HG02623 (cell line): ENCODE measurements at regions not wholly inside any gene's neighbourhood (a gene's known extent, or its start where the extent isn't known, plus 50 kb on each side); places are given as distances from the start of the nearest gene placed in this dataset.

ENCODE experiments used
- ATAC-seq: cut with Tn5 transposase; IDR thresholded peaks from one replicate; pipeline ENCODE4 v1.9.1; 2021; ENCODE audit warnings: moderate library complexity; ENCODE audit not compliant: unreplicated experiment

DNA sequence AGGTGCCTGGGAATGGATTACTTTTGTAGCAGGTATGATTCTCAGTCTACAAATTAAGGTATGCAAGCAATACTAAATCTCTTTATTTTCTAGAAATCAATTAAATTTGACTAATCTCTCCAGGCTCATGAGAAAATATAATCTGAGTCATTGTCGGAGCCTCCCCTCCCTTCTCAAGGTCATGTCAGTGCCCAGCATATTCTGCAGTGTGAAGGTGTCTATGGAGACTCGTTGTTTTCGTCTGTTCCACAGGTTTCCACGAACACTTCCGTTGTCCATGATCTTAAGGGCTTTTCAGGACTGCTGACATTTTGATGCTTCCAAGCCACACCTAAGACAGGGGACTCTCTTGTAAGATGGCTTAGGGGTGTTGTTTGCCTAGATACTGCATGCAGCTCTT is 56.6 kb upstream of the SCOC start:
- no peak for ATAC-seq

DNA sequence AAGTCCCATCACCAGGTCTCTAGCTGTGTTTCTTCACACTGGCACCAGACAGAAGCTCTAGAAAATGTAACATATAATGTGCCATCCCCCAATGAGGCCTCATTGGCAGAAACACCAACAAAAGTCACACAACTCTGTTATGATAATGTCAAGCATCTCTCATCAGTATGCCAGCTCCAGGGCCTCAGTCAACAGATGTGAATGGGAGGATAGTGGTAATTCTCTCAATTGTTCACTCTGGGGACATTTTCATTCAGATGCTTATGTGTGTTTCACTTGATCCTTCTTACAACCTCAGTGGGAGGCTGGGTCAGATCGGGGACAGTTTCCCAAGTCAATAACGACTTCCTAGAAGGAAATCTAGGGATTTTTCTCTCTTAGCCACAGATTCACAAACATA is 57.5 kb upstream of the SCOC start:
- no peak for ATAC-seq

DNA sequence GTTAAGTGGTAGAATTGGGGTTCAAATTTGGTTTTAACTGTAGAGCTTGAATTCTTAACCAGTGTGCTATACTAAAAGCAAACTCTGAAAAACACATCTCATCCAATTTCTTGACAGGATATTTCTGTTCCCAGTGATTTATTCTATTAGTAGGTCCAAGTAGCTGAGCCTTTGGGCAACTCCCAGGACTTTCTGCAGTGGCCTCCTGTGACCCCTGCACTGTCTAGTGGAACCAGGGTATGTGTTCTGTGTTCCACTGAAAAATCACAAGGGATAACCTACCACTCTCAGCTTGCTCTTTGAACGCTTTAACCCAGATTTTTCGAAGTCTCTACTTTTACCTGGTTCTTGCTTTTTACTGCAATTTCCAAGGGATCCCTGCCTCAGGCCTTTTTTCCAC is 58.0 kb upstream of the SCOC start:
- ATAC-seq, result no peak

DNA sequence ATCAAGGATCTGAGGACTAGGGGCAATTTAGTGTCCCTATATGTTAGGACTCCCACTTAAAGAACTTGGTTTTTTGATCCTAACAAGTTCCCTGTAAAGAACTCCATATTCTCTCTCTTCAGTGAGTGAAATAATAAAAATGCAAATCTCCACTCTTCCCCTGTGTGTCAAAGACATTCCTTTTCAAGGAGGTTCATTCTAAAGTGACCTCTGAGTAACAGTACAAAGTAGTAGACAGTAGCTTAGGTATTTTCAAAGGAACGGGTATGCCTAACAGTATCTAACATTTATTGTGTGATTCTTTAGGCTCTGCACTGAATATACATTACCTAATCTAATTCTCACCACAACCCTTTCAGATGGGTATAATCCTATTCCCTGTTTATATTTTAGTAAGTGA is 58.4 kb upstream of the SCOC start:
- ATAC-seq, result no peak

DNA sequence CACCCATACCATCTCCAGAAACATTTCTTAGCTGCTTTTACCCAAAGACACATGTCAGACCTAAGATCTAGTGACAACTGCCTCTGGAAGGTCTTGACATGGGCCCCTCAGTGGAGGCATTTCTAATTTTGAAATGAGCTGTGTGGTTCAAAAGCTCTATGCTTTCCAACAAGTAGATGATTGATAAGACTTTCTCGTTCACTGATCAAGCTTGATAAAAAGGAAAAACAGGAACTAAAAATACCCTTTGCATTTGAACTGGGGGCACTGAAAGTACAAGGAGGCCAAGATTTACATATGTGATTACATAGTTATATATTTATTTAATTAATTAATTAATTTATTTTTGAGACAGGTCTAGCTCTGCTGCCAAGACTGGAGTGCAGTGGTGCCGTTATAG is 61.3 kb upstream of the SCOC start:
- no peak for ATAC-seq

DNA sequence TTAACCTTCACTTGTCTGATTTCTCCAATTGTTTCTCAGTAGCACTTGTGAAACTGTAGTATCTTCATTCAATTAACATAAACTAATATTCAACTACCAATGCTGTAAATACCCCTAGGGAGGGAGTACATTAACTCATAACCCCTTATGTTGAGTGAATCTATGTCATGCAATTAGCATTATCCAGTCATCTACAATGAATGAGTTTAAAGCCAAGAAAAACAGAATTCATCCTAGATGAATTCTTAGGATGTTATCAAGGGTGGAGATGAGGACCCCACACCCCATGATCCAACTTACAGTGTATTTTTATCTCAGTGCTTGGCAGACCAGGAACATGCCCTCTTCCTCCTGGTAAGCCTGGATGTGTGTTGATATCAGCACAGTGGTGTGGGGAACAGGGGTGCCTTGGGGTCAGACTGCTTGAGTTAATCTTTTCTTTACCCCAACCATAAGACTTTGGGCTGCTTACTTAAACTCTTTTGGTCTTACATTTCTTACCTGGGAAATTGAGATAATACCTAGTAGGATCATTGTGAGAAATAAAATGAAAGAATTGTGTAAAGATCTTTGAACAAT is 62.1 kb upstream of the SCOC start:
- ATAC-seq, result no peak

DNA sequence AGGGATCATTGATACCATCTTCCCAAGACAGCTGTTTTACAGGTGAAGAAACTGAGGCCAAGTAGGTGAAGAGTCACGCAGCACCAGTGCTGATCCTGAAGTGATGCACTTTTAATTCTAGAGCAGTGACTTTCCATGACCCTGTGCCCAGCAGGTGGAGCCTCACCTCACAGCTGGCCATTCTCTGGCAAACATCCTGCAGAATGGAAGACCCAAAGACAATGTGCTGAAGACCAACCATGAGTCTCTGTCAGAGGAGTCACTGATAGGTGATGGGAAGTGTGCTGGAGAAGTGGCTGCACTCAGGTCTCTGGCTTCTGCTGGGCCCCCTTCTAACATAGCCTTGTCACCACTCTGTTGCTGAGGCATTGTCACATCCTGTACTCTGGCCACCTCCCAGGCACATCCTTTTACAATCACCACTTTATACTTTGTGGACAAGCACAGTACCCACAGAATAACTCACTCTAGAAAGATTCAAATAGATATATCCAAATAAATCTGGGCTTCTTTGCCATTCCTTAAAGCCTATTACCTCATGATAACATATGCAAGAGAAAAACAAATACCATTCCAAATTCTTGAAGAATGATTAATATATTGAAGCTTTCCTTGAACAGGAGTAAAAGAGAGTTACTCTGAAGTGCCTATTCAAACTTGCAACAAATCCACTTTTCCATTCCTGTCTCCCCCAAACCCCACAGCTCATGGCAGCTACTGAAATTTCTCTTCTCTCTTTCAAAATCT is 64.1 kb upstream of the SCOC start:
- no peak for ATAC-seq

DNA sequence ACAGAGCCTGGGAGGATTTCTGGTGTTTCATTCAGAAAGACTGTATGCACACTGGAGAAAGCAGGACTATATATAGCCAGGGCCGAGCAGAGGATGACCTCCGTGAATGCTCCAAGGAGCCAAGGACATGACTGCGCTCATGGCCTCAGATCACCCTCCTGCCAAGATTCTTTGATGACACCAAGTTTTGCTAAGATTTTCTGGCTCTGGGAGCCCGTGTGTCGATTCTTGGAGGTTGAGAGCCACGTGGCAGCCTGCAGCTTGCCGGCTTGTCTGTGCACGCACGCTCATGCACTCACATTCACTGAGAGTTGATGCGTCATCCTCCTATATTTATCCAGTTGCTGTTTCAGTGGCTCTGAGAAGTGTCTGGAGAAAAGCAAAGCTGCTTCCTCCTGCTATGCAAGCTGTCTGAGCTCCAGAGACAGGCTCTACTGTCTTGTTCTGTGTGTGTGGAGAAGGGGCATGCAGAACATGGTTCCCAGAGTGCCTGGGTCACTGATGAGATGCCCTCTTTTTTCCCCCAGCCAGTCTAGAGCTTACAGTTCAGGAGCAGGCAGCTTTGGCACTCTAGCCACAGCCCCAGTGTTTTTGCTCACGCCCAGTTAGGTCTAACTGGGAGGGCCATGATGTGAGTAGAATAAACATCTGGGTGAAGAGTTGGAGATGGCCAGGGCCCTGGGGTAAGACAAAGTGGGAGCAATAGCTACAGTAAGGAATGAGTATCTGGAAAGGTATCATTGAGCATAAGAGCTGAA is 64.9 kb upstream of the SCOC start:
- no peak for ATAC-seq

DNA sequence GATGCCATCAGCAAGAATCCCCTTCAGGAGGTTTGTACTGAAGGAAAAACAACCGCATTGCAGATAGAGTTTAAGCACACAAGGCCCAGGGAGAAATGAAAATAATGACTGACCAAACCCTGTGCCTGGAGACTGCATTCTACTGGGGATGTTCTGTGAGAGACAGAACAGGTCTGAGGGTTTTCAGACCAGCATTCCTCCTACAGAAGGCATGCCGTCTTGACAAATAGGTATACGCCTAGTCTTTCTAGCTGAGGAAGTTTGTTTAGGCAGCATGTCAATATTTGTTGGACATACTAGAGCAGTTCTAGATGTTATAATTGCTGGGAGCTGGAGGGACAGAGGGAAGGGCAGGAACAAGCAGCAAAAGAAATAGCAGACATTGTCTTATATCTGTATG is 68.4 kb upstream of the SCOC start:
- no peak for ATAC-seq

DNA sequence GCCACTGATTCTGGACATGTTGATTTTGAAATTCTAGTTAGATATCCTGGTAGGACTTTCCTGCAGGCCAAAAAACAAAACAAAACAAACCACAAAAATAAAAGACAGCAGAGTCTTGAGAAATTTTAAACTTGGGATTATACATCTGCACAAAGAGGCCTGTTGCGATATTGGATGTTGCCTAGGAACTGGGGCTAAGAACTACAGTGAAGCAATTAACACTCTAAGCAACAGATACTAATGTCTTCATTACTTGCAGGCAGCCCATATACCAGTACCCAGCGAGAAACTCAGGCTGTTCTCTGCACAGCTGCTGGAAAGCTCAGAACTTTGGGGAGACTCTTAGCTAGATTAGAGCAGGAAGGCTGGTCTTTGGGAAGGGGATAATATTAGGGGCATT is 69.1 kb upstream of the SCOC start:
- ATAC-seq, result no peak

DNA sequence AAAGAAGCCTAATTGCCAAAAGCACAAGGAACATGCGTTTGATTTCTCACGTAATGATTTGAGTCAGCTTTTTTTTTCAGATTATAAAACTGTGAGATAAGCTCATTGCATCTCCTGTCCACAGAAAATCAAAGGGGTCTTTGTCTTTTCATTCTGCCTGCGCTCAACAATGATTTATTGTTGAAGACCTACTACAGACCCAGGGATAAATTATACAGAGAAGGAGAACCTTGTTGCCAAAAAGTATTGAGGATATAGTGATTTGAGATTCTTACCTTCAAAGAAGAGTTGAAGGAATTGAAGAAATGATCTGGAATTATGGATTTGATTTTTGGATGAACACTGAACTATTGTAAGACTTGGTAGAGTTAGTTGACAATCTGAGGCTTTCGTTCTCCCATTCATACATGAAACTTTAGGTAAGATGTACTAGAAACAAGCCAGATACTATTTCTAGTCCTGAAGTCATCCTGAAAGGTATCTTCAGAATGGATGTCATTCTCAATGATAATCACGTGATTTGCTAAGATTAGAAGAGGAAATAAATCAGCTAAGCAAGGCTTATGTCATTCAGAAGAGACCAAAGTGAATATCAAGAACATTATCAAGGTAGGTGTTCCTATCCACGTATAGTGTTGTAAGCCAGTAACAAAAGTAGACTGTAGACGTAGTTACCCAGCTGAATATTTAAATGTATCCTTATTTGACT is 71.1 kb upstream of the SCOC start:
- ATAC-seq, result no peak

DNA sequence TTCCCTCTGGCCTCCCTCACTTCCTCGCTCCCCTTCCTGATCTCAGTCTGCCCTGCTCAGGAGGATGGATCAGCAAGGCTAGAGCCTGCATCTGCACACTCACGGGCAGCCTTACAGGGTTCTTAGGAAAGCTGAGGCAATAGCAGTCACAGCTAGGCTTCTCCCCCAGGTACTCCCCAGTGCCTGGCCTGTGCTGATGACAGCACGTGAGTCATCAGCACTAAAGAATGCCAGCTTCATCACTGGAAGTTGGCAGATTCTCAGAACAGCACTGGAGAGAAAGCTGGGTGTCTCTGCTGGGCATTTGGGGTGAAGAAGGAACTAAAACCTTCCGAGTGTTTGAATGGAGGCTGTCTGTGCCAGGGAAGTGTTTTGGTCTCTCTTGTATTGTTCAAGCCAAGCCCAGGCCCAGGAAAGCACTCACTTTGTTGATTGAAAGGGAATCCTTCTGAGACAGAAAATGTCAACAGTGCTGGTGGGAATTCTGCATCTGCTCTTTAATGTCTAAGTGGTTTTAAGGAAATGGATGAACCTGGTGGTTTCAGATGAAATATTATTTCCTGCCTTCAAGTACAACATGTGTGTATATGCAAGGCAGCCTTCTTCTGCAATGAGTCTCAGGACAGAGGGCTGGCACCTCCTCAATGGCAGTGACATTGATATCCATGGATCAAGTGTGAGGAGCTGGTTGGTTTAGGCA is 73.0 kb upstream of the SCOC start:
- no peak for ATAC-seq

DNA sequence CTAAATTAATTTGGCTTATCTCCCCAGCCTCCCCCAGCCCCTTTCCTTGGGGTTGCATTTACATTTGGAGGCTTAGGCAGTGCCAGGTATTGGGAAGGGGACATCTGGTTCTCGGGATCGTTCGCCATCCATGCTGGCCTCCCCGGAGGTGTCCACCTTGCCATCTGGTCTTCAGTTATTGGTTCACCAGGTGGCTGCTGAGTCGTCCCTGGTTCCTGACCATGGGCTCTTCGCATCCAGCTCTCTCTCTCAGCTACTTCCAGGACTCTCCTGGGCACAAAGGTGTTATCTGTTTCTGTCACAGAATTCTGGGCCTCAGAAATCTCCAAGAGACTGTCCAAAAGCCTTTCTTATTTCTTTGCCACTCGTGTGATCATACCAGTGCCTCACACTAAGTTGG is 75.4 kb upstream of the SCOC start:
- ATAC-seq, result no peak

DNA sequence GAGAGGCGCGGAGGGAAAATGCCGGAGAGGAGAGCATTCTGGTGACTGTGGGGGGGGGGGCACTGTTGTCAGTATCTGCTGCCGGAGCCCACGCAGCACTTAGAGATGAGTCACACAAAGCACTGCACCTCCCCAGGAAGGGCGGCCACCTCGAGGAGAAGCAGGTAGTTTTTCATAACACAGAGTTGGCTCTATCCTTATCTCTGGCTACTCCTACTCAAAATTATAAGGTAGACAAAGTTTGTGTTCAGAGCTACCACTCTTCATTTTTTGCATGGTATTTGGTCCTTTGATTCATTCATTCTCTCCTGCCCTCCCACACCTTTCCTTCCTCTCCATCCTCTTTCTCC is 76.2 kb upstream of the SCOC start:
- ATAC-seq, result no peak

DNA sequence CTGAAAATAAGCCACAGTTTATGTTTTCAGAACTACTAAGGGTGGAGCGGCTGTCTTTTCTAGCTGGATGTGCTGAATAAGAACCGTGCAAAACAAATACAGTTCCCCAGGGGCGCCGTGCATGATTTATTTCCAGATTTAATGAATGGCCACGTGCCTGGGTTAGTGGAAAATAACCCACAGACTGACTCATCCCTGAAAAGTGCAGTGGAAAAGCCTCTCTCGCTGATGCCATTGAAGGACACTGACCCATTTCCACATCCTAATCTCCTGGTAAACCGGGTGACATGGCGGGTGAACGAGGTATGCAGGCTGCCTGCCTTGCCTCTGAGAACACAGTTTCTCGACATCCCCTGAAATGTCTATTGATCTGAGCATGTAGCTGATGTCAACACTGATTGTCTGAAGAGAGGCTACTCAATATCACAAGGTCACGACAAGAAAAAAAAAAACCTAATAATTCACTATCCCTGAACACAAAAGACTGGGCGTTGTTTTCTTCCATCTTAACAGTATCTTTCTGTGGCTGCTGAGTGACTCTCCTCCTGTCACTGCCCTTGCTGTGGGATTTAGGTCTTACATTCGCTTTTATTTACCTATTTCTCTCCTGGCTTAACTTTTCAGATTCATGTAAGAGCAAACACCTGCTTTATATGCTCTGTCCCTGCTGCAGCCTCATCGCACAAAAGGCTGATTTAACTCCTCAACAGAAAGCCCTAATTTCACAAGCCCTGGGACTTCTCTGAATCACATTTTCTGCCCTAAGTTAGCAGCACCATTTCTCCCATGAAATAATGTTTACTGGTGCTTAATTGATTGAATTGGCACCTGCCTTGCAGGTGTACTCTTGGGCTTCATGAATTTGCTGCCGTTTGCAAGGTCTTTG is 76.9 kb upstream of the SCOC start:
- no peak for ATAC-seq

DNA sequence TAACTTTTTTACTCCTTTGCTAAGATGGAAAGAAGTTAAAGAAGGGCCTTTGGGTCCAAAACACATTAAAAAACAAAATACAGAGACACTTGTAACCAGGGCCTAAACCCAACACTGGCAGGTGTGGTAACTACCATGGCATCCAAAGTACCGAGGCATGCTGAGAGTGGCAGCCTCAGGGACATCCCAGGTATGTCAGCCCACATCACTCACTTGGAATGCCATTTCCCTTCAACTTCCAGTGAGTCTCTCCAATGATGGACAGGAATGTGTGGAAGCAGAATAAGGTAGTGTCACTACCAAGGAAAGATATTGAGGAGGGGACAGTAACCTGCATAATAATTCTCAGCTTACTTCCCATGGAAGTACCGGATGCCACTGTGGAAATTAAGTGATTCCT is 79.5 kb upstream of the SCOC start:
- ATAC-seq, result no peak

DNA sequence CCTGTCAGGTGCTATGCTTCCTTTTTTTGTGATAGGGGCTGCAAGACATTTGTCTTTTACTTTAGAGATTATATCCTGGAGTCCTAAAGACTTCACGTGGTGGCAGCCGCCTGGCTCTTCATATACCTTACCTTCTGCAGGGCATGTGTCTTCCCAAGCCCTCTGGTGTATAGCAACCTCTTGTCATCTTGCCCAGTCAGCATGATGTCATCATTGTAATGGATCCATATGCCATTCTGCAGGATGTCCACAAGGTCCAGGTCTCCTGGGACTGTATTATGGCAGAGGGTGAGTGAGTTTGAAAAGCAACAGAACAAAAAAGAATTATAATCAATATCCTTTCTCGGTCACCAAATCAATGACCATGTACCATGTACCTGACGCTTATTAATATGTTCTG is 82.2 kb upstream of the SCOC start:
- ATAC-seq, result no peak

DNA sequence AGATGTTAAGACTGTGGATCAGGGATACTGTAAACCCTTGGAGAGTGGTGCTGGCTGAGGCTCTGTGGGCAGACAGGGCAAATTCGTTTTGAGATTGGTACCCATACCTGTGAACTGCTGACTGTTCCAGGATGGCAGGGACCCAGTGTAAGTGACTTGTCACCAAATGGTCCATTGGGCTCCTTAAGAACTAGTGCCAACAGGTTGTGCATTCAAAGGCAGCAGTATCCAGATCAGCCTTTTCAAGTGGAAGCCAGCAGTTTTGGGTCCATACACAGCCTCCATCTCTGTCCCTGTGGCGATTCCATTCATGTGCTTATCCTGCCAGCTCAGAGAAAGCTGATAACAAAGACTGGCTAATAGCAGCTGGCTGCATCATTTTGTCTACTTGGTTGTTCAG is 84.0 kb upstream of the SCOC start:
- ATAC-seq, result no peak

DNA sequence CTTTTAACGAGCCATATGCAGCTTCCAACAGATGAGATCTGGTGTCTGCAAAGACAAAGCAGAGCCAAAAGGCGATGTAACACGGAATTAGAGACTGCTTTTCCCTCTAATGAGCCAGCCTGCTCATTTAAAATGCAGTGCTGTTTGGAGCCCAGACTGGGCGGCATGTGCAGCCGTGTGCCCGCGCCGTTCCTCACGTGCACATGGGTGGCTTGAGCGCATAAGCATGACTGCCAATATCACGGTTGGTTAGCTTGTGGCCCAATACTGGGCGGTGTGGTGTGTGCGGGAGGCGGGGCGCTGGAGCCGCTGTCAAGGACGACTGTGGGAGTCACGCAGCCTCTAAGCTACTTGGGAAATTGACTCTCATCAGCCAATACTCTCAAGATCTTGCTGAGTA is 87.0 kb upstream of the SCOC start:
- no peak for ATAC-seq

DNA sequence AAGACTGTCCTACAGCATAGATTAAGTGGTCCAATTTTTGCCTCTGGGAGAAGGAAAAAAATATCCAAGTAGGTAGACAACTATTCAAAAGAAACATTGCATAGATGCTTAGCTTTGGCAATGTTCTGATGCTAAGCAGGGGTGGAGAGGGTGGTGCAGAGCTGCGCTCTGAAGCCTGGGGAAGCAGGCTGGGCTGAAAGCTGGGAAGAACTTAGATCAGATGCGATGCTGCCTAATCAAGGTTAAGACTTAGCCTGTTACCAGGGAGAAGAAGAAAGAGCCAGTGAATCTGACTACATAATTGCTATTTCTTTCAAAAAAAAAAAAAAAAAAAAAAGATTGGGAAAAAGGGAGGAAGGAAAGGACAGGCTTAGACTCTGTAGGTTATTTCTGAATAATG is 89.0 kb upstream of the SCOC start:
- no peak for ATAC-seq
